ENCODE measurements at regions not wholly inside any gene's neighbourhood (a gene's known extent, or its start where the extent isn't known, plus 50 kb on each side); places are given as distances from the start of the nearest gene placed in this dataset.

GRCh38 chr2:107062173-107062572, 176.2 kb upstream of the ST6GAL2 start:
- no peak for DNase-seq (ENCODE audit: low spot score)
- H3K27me3 ChIP-seq (replicated peaks; ENCODE audit: insufficient read depth, low read depth, low read length, poor library complexity): no peaks in the 10 kb centered on the region
- no TSS peak for BruUV-seq (replicated peaks)
- ChIA-PET POLR2A (ENCODE audit: low non-redundant PET) (no interaction called here), CTCF (no interaction called here)
- H3K4me3 ChIP-seq (ENCODE audit: low read depth, low read length, poor library complexity, severe bottlenecking): no peak overlapping the region
- H3K27ac ChIP-seq (ENCODE audit: low read depth, low read length, poor library complexity, severe bottlenecking): no peak overlapping the region
- intact Hi-C loops (cut with micrococcal nuclease; ENCODE audit: unreplicated experiment): no loop called here
- no peaks in the 10 kb centered on the region for H3K4me1 ChIP-seq (ENCODE audit: insufficient read depth, low read length, poor library complexity, severe bottlenecking)
- H3K9me3 ChIP-seq (ENCODE audit: low read depth, low read length, poor library complexity, severe bottlenecking): no peaks in the 10 kb centered on the region
- TF ChIP-seq EZH2 (IDR thresholded peaks at IDR 0.05; ENCODE audit: borderline replicate concordance, low read depth, low read length, poor library complexity, severe bottlenecking): no peak
- TF ChIP-seq, protein P1, sequence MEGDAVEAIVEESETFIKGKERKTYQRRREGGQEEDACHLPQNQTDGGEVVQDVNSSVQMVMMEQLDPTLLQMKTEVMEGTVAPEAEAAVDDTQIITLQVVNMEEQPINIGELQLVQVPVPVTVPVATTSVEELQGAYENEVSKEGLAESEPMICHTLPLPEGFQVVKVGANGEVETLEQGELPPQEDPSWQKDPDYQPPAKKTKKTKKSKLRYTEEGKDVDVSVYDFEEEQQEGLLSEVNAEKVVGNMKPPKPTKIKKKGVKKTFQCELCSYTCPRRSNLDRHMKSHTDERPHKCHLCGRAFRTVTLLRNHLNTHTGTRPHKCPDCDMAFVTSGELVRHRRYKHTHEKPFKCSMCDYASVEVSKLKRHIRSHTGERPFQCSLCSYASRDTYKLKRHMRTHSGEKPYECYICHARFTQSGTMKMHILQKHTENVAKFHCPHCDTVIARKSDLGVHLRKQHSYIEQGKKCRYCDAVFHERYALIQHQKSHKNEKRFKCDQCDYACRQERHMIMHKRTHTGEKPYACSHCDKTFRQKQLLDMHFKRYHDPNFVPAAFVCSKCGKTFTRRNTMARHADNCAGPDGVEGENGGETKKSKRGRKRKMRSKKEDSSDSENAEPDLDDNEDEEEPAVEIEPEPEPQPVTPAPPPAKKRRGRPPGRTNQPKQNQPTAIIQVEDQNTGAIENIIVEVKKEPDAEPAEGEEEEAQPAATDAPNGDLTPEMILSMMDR (conservative IDR thresholded peaks at IDR 0.05; ENCODE audit: low read depth, low read length): no peak
- H3K36me3 ChIP-seq (ENCODE audit: insufficient read depth, low read length, poor library complexity, severe bottlenecking): no peaks in the 10 kb centered on the region

- CTCF ChIA-PET: no interaction called here
- intact Hi-C loops (cut with micrococcal nuclease; ENCODE audit: unreplicated experiment): no loop called here
- TF ChIP-seq, protein P1 (conservative IDR thresholded peaks at IDR 0.05; ENCODE audit: low read depth, low read length): no peak
- TF ChIP-seq EZH2 (IDR thresholded peaks at IDR 0.05; ENCODE audit: borderline replicate concordance, low read depth, low read length, poor library complexity, severe bottlenecking): no peak
- H3K36me3 ChIP-seq (ENCODE audit: insufficient read depth, low read length, poor library complexity, severe bottlenecking): no peaks in the 10 kb centered on the region
- H3K27me3 ChIP-seq (replicated peaks; ENCODE audit: insufficient read depth, low read depth, low read length, poor library complexity): no peaks in the 10 kb centered on the region
- H3K4me1 ChIP-seq (ENCODE audit: insufficient read depth, low read length, poor library complexity, severe bottlenecking): no peaks in the 10 kb centered on the region
- no peaks in the 10 kb centered on the region for H3K9me3 ChIP-seq (ENCODE audit: low read depth, low read length, poor library complexity, severe bottlenecking)
- no peak for DNase-seq (ENCODE audit: low spot score)
- H3K27ac ChIP-seq (ENCODE audit: low read depth, low read length, poor library complexity, severe bottlenecking): no peak overlapping the region
- no TSS peak for BruUV-seq (replicated peaks)
- POLR2A ChIA-PET (ENCODE audit: low non-redundant PET): no interaction called here
- no peak overlapping the region for H3K4me3 ChIP-seq (ENCODE audit: low read depth, low read length, poor library complexity, severe bottlenecking)
Observed at GRCh38 chr2:107062599-107063220, 176.7 kb upstream of the ST6GAL2 start.

GRCh38 chr2:107063228-107063627, 177.3 kb upstream of the ST6GAL2 start:
- TF ChIP-seq, protein P1 (conservative IDR thresholded peaks at IDR 0.05; ENCODE audit: low read depth, low read length): no peak
- no peak for TF ChIP-seq EZH2 (IDR thresholded peaks at IDR 0.05; ENCODE audit: borderline replicate concordance, low read depth, low read length, poor library complexity, severe bottlenecking)
- POLR2A ChIA-PET (ENCODE audit: low non-redundant PET): no interaction called here
- Histone ChIP-seq H3K4me1 (ENCODE audit: insufficient read depth, low read length, poor library complexity, severe bottlenecking) (no peaks in the 10 kb centered on the region), H3K27me3 (replicated peaks; ENCODE audit: insufficient read depth, low read depth, low read length, poor library complexity) (no peaks in the 10 kb centered on the region), H3K36me3 (ENCODE audit: insufficient read depth, low read length, poor library complexity, severe bottlenecking) (no peaks in the 10 kb centered on the region), H3K27ac (ENCODE audit: low read depth, low read length, poor library complexity, severe bottlenecking) (no peak overlapping the region), H3K9me3 (ENCODE audit: low read depth, low read length, poor library complexity, severe bottlenecking) (no peaks in the 10 kb centered on the region), H3K4me3 (ENCODE audit: low read depth, low read length, poor library complexity, severe bottlenecking) (no peak overlapping the region)
- DNase-seq (ENCODE audit: low spot score): no peak
- intact Hi-C loops (cut with micrococcal nuclease; ENCODE audit: unreplicated experiment): no loop called here
- CTCF ChIA-PET: no interaction called here
- no TSS peak for BruUV-seq (replicated peaks)

All from A673 (cell line).